Stimulated activated naive CD8-positive, alpha-beta T cell treated with anti-CD3 and anti-CD28 coated beads, Interleukin-15, Interleukin-2, amounts not matched to agents 100 U/mL and 50 U/mL, for 24 hours (primary cell): ENCODE measurements at regions not wholly inside any gene's neighbourhood (a gene's known extent, or its start where the extent isn't known, plus 50 kb on each side); places are given as distances from the start of the nearest gene placed in this dataset.
"Not testable (repeated sequence)": the region's sequence is repeated elsewhere in the genome, so short reads cannot be mapped to it uniquely, and the experiment has no call there.

Experiments used
- ATAC-seq: fragments of 150-1000 bp; cut with Tn5 transposase; one replicate; pipeline ENCODE4 v1.10.0; 2021
- DNase-seq: peaks from one replicate; pipeline ENCODE4 v3.0.0; 2021

DNA sequence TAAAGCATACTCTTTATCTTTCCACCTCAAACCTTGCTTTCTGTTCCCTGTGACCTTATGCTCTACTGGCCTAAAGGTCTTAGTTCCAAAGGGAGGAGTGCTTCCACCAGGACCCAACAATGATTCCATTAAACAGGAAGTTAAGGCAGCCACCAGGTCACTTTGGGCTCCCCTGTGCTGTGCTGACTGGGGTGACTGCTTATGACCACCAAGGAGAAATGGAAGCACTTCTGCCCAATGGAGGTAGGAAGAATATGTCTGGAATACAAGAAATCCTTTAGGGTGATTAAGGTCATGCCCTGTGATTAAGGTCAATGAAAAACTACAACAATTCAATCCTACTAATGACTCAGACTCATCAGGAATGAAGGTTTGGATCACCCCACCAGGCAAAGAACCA is 233.8 kb upstream of the CDH11 start:
- ATAC-seq (no peak), DNase-seq (no peak)

DNA sequence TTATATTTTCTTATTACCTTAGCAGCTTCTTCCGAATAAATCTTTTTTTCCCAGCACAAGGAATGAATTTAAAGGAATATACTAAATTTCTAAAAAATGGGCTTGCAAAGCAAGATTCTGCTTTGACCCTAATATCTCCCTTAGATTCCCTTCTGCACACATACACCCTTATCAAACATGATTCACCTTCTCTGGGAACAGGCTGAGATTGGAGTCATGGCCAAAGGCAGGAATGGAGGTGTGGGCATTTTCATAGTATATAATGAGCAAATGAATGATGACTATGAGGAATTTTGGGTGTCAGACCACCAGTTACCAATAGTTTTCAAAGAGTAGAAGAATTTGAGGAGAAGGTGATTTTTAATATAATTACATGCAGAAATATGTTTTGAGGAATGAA is 231.3 kb upstream of the CDH11 start:
- DNase-seq (no peak), ATAC-seq (no peak)

DNA sequence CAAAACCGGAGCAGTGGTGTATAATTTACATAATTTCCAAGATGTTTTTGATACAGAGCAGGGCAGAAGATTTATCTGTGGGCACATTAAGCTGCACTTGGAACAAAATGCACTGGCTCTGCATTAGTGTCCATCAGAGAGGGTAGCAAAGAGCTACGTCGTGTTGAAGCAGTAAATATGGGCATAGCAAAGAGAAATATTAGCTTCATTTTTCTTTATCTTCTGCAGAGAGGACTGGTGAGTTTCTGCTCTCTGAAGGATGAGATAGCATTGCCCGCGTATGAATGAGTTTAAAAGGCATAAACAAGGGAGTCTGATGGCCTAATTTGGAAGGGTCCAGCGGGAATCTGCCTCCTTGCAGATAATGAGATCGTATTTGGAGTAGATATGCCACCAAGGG is 227.8 kb upstream of the CDH11 start:
- ATAC-seq (no peak), DNase-seq (no peak)

DNA sequence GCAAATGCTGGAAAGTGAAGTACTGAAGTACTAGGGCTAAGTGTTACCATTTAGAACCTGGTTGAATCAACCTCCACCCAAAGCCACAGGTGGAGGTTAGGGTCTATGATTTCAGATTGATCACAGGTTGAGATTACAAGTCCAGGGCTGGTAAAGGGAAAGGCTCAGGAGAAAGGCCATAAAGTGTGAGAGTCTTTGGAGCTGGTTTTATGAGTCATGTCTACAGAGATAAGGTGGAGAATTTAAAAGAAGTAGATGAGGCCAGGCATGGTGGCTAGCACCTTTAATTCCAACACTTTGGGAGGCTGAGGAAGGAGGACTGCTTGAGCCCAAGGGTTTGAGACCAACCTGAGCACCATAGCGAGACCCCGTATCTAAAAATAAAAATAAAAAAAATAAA is 221.7 kb upstream of the CDH11 start:
- ATAC-seq = no peak
- DNase-seq = no peak

DNA sequence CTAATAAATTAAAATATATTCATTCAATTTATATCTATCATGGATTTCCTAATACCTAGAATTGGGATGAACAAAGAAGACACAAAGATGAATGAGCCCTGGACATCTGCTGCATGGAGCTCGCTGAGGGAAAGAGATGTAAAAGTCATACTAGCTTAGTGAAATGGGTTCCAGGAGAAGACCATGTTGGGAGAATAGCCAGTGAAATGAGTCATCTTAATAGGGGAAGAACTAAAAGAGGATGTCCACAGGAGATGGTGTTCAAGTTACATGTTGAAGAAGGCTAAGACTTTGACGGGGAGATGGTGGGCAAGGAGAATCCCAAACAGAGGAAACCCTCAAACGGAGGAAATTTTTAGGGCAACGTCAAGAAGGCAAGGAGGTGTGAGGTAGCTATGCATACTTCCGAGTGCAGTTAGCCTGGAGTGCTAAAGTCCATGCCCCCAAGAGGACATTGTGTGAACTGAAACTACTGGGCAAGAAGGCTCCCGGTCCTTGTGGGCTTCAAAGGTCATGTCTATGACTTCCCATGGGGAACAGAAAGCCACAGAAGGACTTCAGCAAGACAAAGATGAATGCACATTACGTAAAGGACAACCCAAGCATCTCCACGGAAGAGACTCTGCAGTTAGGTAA is 220.5 kb upstream of the CDH11 start:
- ATAC-seq = no peak
- no peak for DNase-seq

DNA sequence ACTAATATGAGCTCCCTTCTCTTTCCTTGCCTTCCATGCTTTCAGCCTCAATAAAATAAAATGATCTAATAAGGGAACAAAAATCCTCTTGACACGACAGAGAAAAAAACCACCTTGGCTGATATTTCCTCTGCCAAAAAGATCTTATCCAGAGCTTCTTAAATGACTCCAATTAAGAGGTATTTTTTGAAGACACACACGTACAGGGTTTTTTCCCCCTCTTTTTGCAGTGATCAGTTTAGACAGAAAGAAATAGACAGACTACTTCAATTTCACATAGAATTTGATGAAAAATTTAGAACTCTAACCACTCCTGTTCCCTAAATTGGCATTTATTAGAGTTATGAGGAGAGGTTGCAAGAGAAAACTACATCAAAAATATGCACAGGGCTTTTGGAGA is 217.2 kb upstream of the CDH11 start:
- ATAC-seq = no peak

DNA sequence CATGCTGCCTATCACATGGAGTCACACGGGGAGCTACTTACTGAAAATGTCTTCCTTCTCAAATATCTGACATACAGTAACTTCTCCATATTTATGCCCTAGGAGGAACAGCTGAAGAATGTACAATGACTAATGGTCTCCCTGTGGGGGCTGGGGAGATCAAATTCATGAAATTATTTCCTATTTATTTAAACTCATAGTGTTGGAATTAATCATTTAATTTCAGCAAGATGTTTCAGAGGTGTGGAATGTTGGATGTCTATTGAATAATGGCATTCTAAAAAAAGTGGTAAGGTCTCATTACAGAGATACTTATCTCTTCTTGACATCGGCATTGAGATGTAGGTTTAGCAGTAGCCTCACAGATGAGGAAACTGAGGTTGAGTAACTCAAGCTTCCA is 214.3 kb upstream of the CDH11 start:
- no peak for DNase-seq
- ATAC-seq = no peak

More for the DNA sequence above, 217.2 kb upstream of the CDH11 start:
- no peak for DNase-seq

DNA sequence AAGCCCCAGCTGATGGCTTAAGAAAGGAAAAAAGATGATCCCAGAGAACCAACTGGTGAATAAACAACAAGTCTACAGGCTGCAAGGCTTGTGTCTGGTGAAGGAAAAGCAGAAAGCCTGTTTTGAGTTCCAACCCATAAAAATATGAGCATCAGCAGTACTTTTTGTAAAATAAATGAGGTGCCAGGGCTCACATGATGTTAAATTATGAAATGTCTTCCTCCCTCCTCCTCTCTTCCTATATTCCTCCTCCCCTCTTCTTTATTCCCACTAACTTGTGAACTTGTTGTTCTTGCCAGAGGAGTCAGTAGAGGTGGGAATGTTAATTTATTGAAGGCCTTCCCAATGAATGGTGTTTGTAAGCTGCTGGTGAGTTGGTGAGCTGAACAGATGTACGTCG is 212.2 kb upstream of the CDH11 start:
- no peak for DNase-seq
- no peak for ATAC-seq

DNA sequence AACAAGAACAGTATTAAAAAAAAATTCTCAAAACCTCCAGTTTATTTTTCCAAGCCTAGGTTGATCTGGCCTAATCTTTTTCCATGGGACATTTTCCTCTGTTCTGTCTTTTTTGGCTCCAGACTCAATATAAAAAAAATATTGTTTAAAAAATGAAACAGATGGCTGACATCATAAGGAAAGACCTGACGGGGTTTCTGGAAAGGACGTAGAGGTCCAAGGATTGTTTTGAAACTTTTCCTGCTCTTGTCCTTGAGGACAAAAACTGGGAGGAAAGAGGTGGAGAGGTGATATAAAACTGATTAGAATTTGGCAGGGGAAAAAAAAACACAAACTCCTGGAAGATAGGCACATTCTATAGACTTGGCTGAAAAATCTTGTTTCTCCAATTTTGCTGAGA is 211.4 kb upstream of the CDH11 start:
- ATAC-seq = no peak
- no peak for DNase-seq

DNA sequence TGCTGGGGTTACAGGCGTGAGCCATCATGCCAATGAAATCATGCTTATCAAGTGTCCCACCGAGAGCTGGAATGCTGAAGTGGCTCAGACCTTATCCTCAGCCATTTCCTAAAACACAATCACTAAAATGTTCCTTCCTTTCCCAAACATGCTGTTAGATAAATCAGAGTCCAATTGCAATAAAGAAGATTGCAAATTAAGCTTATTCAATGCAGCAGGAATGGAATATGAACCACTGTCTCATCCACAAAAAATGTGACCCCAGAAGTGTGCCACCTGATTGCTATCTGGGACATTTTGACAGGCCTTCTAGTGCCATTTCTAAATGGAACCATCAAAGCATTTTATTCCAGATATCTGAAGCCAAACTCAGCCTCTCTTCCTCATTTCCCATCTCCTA is 205.5 kb upstream of the CDH11 start:
- no peak for ATAC-seq
- no peak for DNase-seq

DNA sequence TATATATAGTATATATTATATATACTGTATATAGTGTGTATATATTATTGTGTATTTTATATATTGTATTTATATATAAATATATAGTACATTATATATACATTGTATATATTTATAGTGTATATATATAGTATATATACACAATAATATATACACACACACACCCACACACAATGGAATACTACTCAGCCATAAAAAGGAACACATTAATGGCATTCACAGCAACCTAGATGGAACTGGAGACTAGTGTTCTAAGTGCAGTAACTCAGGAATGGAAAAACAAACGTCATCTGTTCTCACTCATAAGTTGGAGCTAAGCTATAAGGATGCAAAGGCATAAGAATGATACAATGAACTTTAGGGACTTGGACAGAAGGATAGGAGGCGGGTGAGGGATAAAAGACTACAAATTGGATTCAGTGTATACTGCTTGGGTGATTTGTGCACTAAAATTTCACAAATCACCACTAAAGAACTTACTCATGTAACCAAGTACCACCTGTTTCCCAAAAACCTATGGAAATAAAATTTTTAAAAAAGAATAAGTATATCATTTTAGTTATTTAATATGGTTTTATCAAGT is 201.9 kb upstream of the CDH11 start:
- DNase-seq = no peak
- no peak for ATAC-seq

DNA sequence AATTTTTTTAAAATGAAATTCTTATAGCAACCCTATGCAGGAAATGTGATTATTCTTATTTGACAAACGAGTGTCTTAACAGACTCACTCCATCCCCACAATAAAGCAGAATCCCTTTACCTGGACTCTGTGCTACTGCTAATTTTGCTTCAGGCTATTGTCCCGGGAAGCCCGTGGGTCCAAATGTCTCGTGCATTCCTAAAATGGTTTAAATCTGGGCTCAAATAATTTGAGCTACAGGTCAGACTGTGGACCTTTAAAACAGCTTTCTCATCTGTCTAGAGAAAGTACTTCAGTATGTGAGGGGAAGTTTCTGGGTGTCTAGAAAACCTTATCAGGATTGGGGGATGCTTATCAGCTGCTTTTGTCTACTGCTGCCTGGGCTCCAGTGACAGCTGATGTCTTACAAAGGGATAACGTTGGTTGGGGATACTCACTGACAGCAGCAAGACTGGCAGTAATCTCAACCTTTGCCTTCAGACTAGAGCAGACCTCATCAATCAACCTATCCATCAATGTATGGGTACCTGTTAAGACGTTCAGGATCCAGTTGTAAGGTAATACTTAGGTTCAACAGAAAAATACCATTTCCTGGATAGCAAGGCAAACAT is 197.9 kb upstream of the CDH11 start:
- DNase-seq (no peak), ATAC-seq (no peak)

DNA sequence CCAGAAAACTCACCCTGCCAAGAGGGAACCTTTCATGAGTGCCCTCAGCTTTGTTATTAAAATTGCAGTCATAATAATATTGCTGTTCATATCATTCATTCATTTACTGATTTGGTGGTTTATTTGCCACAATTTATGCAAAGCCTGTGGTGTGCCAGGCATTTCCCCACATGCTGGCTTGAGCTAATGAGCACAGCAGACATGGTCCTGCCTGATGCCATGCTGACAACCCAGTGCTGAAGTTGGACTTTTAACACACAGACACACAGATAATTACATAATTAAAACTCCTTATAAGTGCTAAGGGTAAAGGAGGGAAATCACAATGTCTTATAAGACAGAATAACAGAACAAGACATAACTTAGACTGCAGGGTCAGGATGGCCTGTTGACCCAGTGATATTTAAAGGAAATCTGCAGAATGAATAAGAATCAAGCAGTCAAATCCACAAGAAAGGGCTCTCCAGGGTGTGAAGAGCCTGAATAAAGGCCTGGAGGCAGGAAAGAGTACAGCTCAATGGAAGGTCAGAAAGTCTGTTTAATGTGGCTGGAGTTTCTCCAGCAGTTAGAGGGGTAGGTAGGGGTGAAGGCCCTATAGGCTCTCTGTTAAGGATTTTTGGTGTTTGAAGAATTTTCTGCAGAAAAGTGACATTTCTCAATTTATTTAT is 196.9 kb upstream of the CDH11 start:
- ATAC-seq = no peak
- no peak for DNase-seq

DNA sequence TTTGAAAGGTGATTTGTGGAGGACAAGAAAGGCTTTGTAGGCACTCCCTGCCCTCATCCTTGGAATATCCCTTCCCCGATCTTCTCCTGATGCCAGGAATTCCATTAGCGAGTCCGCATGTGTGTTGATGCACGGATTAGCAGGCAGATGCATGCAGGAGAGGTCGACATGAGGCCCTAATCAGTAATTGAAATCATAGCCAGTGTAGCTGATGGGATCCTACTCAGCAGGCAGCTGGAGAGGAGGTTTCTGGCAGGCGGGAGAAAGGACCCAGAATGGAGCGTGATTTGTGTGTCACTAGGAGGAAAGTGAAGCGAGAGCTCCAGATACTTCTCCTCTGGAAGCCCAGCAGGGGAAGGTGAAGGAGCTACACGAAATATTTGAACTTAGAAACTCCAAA is 196.3 kb upstream of the CDH11 start:
- no peak for ATAC-seq
- no peak for DNase-seq

DNA sequence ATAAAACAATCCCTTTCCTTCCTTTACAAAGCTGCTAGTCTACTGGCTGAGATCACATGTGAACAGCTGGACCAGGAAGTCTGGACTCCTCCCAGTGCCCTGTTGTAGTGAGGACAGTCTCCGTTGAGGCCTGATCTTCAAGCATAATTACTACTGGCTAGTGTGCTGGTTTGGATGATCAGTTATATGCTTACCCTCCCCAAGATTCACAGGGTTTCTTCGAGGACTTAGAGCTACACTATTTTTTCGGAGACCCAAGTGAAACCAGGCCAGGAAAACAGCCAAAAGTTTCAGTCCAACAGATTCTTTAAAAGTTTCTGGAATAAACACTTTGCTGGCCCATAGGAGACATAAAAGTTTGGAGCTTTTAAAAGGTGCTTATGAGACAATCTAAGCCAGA is 194.9 kb upstream of the CDH11 start:
- no peak for DNase-seq
- ATAC-seq = no peak

DNA sequence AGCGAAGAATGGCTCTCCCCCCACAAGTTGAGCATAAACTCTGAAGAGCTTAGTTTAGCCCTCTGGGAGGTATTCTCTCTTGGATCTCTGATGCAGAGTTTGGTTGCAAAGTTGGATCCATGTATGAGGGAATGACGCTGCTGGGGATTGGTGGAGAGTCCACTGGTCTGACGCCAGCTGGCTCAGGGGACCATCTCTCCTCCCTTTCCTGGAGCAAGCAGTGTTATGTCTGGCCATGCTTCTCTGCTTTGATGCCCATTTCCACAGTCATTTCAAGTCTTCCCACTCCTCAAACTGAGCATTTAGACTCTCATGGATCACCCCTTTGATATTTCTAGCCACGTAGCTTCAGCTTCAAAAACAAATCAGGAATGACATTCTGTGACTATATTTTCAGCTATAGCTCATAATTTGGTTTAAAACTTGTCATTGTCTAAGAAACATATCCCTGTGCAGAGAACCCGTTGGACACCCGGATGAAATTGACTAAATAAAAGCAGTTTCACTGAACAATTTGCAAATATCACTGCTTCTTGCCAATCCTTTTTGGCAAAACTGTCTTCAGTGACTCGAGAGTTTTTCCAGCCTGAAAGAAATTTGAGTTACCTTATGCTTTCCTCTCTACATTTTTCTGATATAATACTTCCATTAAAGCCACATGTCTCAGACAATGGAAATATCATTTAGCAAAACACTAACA is 193.4 kb upstream of the CDH11 start:
- no peak for DNase-seq
- ATAC-seq = no peak

DNA sequence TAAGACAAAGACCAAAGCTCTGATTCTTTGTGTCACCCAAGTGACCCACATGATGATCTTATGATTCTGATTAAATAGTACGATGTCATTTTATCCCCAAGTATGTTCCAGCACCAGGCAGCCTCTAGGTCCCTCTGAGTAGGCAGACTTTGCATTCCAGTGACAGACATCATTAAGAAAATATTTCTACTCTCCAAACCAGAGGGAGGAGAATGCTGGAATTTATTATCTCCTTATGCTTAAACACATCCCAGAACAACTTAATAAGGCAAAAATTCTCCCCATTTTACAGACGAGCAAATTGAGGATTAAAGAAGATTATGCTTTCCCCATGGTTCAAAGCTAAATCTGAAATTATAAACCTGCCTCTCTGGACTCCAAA is 192.8 kb upstream of the CDH11 start:
- ATAC-seq = no peak

DNA sequence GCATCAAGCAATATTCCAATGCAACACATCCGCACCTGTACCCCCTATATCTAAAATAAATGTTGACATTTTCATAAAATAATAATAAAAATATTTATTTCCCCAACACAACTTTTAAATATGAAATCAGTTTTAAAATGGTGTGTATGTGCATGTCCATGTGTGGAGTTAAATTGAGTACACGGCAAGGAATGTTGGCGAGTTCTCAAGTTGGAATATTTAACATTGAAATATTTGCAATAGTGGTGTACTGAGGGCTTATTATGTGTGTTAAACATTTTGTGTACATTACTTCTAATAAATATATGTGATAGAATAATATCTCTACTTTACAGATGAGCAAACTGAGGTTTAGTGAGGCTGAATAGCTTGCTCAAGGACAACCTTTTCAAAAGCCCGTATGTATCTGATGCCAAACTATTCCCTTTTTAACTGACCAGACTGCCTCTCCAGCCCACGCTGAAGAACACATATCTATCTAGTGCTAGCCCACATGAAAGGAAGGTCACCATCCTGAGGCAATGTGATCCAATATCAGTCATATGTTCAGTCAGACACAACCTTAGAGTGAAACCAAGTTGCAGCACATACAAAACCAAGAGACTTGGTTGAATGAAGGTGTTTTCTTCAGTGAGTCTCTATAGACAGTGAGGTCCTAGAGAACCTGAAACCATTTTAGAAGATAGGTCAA is 192.2 kb upstream of the CDH11 start:
- no peak for ATAC-seq
- DNase-seq = no peak

More for the DNA sequence above, 192.8 kb upstream of the CDH11 start:
- DNase-seq = no peak

DNA sequence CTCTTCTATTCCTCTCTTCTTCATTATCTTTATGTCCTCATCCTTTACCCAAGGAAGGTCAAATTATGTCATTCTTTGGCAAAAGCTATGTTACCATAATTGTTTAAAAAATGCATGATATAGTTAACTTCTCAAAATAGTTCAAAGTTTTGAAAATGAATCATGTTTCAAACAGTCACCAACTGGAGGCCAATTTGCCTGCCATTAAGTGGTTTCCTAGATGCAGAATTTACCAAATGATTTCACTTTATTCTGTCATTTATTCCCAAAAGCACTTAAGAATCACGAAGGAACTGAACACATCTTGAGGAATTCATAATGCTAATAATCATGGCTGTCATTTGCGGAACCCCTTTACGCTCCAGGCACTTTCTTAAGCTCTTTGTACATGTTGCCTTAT is 190.9 kb upstream of the CDH11 start:
- ATAC-seq (no peak), DNase-seq (no peak)

DNA sequence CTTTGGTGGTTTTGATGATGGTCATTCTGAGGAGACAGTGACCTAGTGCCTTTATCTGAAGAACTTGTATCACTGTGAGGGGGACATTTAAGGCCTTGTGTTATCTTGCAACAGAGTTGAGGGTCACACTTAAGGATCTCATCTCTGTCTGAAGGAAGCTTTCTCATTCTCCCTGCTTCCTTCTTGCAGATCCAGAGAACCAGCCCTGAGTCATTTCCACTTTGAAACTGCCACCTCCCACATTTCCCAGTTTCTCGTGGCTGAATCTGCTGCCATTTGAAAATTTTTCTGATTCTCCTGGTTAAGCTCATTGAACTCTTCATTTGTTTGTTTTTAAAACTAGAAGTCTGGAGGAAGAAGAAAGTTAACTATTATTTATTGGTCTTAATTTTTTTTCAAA is 190.2 kb upstream of the CDH11 start:
- ATAC-seq = no peak
- no peak for DNase-seq

DNA sequence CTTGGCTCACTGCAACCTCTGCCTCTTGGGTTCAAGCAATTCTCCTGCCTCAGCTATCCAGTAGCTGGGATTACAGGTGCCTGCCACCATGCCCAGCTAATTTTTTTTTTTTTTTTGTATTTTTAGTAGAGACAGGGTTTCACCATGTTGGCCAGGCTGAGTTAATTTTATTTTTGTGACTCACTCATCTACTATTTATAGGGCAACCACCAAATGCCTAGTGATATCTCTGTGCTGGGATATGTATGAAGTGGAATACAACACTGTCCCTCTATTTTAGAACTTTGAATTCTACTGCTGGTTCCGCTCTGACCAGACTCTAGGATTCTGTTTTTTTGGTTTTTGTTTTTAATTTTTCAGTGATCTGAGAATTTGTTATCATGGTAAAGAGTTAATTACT is 188.6 kb upstream of the CDH11 start:
- DNase-seq, ATAC-seq: not testable (repeated sequence)

DNA sequence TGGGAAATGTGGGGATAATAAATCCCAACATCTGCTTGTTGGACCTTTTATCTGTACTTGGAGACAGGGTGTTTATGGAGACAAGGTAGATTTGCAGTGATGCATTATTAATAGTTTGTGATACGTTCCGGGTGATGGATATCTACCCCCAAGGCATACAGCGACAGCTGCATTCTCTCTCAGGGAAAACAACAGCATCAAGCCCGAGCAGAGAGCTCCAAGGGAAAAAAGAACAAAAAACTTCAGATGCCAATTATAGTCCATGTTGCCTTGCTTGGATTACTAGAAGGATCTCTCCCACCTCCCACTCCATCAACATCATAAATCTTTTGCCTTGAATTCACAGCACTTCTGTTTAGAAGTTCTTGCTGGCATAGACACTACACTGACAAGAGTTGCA is 187.5 kb upstream of the CDH11 start:
- ATAC-seq (no peak), DNase-seq (no peak)
